AG09309 (cell line): ENCODE measurements at regions not wholly inside any gene's neighbourhood (a gene's known extent, or its start where the extent isn't known, plus 50 kb on each side); places are given as distances from the start of the nearest gene placed in this dataset.

Source experiments
- DNase-seq: peaks from one replicate; pipeline ENCODE4 v3.0.0-alpha.2; 2010; ENCODE audit warnings: low read depth
- H3K4me3 ChIP-seq: 2 replicates; pipeline ENCODE4 v1.5.1; 2011; ENCODE audit warnings: mild to moderate bottlenecking, low read depth, low read length, moderate library complexity; ENCODE audit not compliant: control insufficient read depth
- TF ChIP-seq, protein P1 (sequence below): IDR thresholded peaks from 2 replicates; pipeline ENCODE4 v1.5.1; 2011; ENCODE audit warnings: mild to moderate bottlenecking, low read depth, low read length, inconsistent platforms; ENCODE audit not compliant: insufficient read depth, control insufficient read depth; ENCODE audit errors: missing control alignments

DNA sequence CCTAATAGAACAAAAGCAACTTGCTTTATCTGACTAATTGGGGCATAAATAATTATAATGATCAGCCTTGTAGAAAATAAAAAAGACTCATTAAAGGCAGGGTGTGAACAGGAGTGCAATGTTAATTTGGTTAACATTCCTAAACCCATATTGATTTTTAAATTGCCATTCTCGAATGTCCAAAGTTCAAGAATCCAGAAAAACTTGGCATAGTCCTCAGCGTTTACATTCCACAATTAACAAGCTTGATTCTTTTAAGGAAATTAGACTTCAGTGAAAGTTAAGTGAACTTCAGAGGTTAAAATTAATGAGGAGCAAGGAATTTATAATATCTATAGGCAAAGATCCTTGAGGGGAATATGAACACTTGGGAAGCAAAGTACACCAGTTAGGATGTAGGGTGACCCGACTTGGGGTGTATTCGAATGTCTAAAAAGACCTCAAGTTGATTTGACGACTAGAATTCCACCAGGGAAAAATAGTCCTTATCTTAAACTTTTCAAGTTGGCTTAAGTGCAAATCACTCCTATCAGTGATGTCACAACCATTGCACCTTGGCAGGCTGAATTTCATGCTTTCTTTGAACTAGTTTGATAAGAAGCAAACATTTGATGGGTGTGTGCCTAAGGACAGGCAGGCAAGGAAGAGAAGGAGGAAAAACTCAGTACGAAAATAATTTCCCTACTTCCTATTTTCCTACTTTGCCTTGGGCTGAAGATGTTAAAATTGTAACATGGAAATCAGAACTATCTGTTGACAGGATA, 830.4 kb upstream of the COBL start:
- H3K4me3 ChIP-seq: no peak overlapping the region
- TF ChIP-seq, protein P1, sequence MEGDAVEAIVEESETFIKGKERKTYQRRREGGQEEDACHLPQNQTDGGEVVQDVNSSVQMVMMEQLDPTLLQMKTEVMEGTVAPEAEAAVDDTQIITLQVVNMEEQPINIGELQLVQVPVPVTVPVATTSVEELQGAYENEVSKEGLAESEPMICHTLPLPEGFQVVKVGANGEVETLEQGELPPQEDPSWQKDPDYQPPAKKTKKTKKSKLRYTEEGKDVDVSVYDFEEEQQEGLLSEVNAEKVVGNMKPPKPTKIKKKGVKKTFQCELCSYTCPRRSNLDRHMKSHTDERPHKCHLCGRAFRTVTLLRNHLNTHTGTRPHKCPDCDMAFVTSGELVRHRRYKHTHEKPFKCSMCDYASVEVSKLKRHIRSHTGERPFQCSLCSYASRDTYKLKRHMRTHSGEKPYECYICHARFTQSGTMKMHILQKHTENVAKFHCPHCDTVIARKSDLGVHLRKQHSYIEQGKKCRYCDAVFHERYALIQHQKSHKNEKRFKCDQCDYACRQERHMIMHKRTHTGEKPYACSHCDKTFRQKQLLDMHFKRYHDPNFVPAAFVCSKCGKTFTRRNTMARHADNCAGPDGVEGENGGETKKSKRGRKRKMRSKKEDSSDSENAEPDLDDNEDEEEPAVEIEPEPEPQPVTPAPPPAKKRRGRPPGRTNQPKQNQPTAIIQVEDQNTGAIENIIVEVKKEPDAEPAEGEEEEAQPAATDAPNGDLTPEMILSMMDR: no peak

GRCh38 chr7:52143219-52143618, 826.6 kb upstream of the COBL start:
- H3K4me3 ChIP-seq: no peak overlapping the region
- TF ChIP-seq, protein P1: no peak
- no peak for DNase-seq

More for the DNA sequence above, 830.4 kb upstream of the COBL start:
- no peak for DNase-seq

- no peak for DNase-seq
- no peak overlapping the region for H3K4me3 ChIP-seq
- TF ChIP-seq, protein P1: no peak
Observed at GRCh38 chr7:52140851-52141250, 824.2 kb upstream of the COBL start.

- DNase-seq: no peak
- TF ChIP-seq, protein P1: no peak
Observed at GRCh38 chr7:52135403-52135802, 818.8 kb upstream of the COBL start.

GRCh38 chr7:52129278-52129677, 812.7 kb upstream of the COBL start:
- TF ChIP-seq, protein P1: no peak

More at GRCh38 chr7:52135403-52135802, 818.8 kb upstream of the COBL start:
- no peak overlapping the region for H3K4me3 ChIP-seq

GRCh38 chr7:52120912-52121311, 804.3 kb upstream of the COBL start:
- TF ChIP-seq, protein P1: no peak
- no peak for DNase-seq
- H3K4me3 ChIP-seq: no peak overlapping the region

More at GRCh38 chr7:52129278-52129677, 812.7 kb upstream of the COBL start:
- no peak for DNase-seq
- H3K4me3 ChIP-seq: no peak overlapping the region
